MM.1S (cell line): ENCODE measurements at regions not wholly inside any gene's neighbourhood (a gene's known extent, or its start where the extent isn't known, plus 50 kb on each side); places are given as distances from the start of the nearest gene placed in this dataset.

Experiments
- CTCF ChIP-seq: fragments of 300-600 bp; sonication (generic); IDR thresholded peaks from 2 replicates; pipeline ENCODE4 v1.5.1; 2016; ENCODE audit warnings: antibody characterized with exemption, low read length, mixed read lengths
- EZH2 ChIP-seq: fragments of 300-600 bp; sonication (generic); optimal IDR thresholded peaks from 2 replicates; pipeline ENCODE3; 2017; ENCODE audit warnings: low read depth, mild to moderate bottlenecking, antibody characterized with exemption, low read length, mixed read lengths
- EZH2phosphoT487 ChIP-seq: fragments of 300-600 bp; sonication (generic); IDR thresholded peaks from 2 replicates; pipeline ENCODE4 v1.6.1; 2018; ENCODE audit warnings: antibody characterized with exemption, low read length

GRCh38 chr2:206379886-206380285, 63.4 kb upstream of the ADAM23 start:
- TF ChIP-seq CTCF (no peak), EZH2phosphoT487 (no peak), EZH2 (no peak)
